Fibroblast of mammary gland (primary cell): ENCODE measurements at regions not wholly inside any gene's neighbourhood (a gene's known extent, or its start where the extent isn't known, plus 50 kb on each side); places are given as distances from the start of the nearest gene placed in this dataset.

Source experiments
- DNase-seq: peaks from one replicate; pipeline ENCODE4 v3.0.0-alpha.2; 2010; ENCODE audit warnings: low read depth
- H3K4me3 ChIP-seq: 2 replicates; pipeline ENCODE4 v1.5.1; 2011; ENCODE audit warnings: low read depth, mild to moderate bottlenecking, low read length, moderate library complexity; ENCODE audit not compliant: control insufficient read depth
- CTCF ChIP-seq: conservative IDR thresholded peaks from 2 replicates; pipeline ENCODE4 v1.5.1; 2011; ENCODE audit warnings: low read depth, low read length, inconsistent platforms; ENCODE audit not compliant: control insufficient read depth, insufficient read depth

- no peak for DNase-seq
- no peak for TF ChIP-seq CTCF
- no peak overlapping the region for H3K4me3 ChIP-seq
These were observed 59.3 kb upstream of the GAP43 start for GRCh38 chr3:115563984-115564383.

- DNase-seq: no peak
- H3K4me3 ChIP-seq: no peak overlapping the region
- TF ChIP-seq CTCF: no peak
These were observed 51.9 kb upstream of the GAP43 start for GRCh38 chr3:115571413-115571812.
